GM19328 (cell line): ENCODE measurements at regions not wholly inside any gene's neighbourhood (a gene's known extent, or its start where the extent isn't known, plus 50 kb on each side); places are given as distances from the start of the nearest gene placed in this dataset.

ENCODE experiments used
- ATAC-seq: cut with Tn5 transposase; IDR thresholded peaks from one replicate; pipeline ENCODE4 v1.9.1; 2021; ENCODE audit warnings: mild to moderate bottlenecking, moderate library complexity; ENCODE audit not compliant: unreplicated experiment

- ATAC-seq = no peak
Measured at GRCh38 chr2:16565481-16565880, 100.2 kb downstream of the CYRIA start.

GRCh38 chr2:16561676-16562075 is 104.0 kb downstream of the CYRIA start:
- ATAC-seq = no peak

- no peak for ATAC-seq
Measured at GRCh38 chr2:16561251-16561650, 104.4 kb downstream of the CYRIA start.

GRCh38 chr2:16559278-16560067 is 106.2 kb downstream of the CYRIA start:
- no peak for ATAC-seq

- ATAC-seq = no peak
Measured at GRCh38 chr2:16554060-16554583, 111.5 kb downstream of the CYRIA start.

- no peak for ATAC-seq
Measured at GRCh38 chr2:16553226-16553625, 112.4 kb downstream of the CYRIA start.

- no peak for ATAC-seq
Measured at GRCh38 chr2:16552202-16552601, 113.4 kb downstream of the CYRIA start.

GRCh38 chr2:16548036-16548435 is 117.6 kb downstream of the CYRIA start:
- no peak for ATAC-seq

- ATAC-seq = no peak
Measured at GRCh38 chr2:16546128-16546754, 119.4 kb downstream of the CYRIA start.

- ATAC-seq = no peak
Measured at GRCh38 chr2:16538707-16539106, 126.9 kb downstream of the CYRIA start.

- no peak for ATAC-seq
Measured at GRCh38 chr2:16537347-16537746, 128.3 kb downstream of the CYRIA start.

- no peak for ATAC-seq
Measured at GRCh38 chr2:16526193-16526592, 139.4 kb downstream of the CYRIA start.

GRCh38 chr2:16525265-16525887 is 140.3 kb downstream of the CYRIA start:
- ATAC-seq = no peak

- no peak for ATAC-seq
Measured at GRCh38 chr2:16523711-16524110, 141.9 kb downstream of the CYRIA start.

- no peak for ATAC-seq
Measured at GRCh38 chr2:16522031-16522831, 143.4 kb downstream of the CYRIA start.

- ATAC-seq = no peak
Measured at GRCh38 chr2:16520891-16521290, 144.7 kb downstream of the CYRIA start.

GRCh38 chr2:16515696-16516095 is 149.9 kb downstream of the CYRIA start:
- no peak for ATAC-seq

- ATAC-seq = no peak
Measured at GRCh38 chr2:16513626-16514025, 152.0 kb downstream of the CYRIA start.

- no peak for ATAC-seq
Measured at GRCh38 chr2:16511041-16511440, 154.6 kb downstream of the CYRIA start.

- ATAC-seq = no peak
Measured at GRCh38 chr2:16509042-16509441, 156.6 kb downstream of the CYRIA start.

GRCh38 chr2:16508490-16508851 is 157.2 kb downstream of the CYRIA start:
- ATAC-seq = no peak
